ENCODE measurements at regions not wholly inside any gene's neighbourhood (a gene's known extent, or its start where the extent isn't known, plus 50 kb on each side); places are given as distances from the start of the nearest gene placed in this dataset.
"Not testable (repeated sequence)": the region's sequence is repeated elsewhere in the genome, so short reads cannot be mapped to it uniquely, and the experiment has no call there.

DNA sequence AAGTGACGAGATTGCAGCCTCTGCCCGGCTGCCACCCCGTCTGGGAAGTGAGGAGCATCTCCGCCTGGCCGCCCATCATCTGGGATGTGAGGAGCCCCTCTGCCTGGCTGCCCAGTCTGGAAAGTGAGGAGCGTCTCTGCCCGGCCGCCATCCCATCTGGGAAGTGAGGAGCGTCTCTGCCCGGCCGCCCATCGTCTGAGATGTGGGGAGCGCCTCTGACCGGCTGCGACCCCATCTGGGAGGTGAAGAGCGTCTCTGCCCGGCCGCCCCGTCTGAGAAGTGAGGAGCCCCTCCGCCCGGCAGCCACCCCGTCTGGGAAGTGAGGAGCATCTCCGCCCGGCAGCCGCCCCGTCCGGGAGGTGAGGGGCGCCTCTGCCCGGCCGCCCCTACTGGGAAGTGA lies 456.9 kb downstream of the NXPH1 start:
- TF ChIP-seq, protein P1, sequence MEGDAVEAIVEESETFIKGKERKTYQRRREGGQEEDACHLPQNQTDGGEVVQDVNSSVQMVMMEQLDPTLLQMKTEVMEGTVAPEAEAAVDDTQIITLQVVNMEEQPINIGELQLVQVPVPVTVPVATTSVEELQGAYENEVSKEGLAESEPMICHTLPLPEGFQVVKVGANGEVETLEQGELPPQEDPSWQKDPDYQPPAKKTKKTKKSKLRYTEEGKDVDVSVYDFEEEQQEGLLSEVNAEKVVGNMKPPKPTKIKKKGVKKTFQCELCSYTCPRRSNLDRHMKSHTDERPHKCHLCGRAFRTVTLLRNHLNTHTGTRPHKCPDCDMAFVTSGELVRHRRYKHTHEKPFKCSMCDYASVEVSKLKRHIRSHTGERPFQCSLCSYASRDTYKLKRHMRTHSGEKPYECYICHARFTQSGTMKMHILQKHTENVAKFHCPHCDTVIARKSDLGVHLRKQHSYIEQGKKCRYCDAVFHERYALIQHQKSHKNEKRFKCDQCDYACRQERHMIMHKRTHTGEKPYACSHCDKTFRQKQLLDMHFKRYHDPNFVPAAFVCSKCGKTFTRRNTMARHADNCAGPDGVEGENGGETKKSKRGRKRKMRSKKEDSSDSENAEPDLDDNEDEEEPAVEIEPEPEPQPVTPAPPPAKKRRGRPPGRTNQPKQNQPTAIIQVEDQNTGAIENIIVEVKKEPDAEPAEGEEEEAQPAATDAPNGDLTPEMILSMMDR (IDR thresholded peaks at IDR 0.05; ENCODE audit: poor library complexity, severe bottlenecking) = not testable (repeated sequence)
- TF ChIP-seq RAD21 (conservative IDR thresholded peaks at IDR 0.05); EZH2 (IDR thresholded peaks at IDR 0.05; ENCODE audit: borderline replicate concordance, insufficient read depth, low read length, poor library complexity, severe bottlenecking); POLR2AphosphoS5 (IDR thresholded peaks at IDR 0.05); MXI1 (conservative IDR thresholded peaks at IDR 0.05; ENCODE audit: poor library complexity, severe bottlenecking): not testable (repeated sequence)

Data from neural cell (in vitro differentiated cells).